ENCODE measurements at regions not wholly inside any gene's neighbourhood (a gene's known extent, or its start where the extent isn't known, plus 50 kb on each side); places are given as distances from the start of the nearest gene placed in this dataset.

DNA sequence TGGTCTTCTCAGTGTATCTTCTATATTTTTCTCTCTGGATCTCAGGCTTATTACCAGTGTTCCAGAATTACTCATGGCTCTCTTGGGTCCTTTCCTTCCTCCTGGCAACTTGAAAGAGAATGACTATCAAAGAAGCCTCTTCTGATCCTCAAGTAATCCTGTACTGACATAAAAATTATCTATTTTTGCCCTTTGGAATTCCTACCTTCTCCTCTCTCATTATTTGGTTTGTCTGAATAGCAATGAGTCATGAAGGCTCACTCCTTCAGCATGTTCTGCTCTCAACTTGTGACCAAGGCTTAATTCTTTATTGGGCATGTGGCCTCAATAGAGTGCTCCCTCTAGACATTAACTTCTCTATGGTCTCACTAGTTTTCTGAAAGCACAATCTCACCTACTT, 553.6 kb upstream of the ATP2B1 start:
- no peak overlapping the region for H4K91ac ChIP-seq (ENCODE audit: insufficient read length, low read depth, low read length)
- H3K56ac ChIP-seq (ENCODE audit: insufficient read length, low read depth, low read length): no peak overlapping the region
- no peaks in the 10 kb centered on the region for H3K4me1 Mint-ChIP-seq
- H2BK20ac ChIP-seq (ENCODE audit: low read depth, low read length, poor library complexity, severe bottlenecking): no peak overlapping the region
- H3K4me3 Mint-ChIP-seq: no peak overlapping the region
- no peak overlapping the region for H3K4ac ChIP-seq (ENCODE audit: low read depth, low read length)
- H3K79me2 ChIP-seq (ENCODE audit: insufficient read depth, low read length): no peaks in the 10 kb centered on the region
- no peaks in the 10 kb centered on the region for H4K20me1 ChIP-seq (ENCODE audit: control insufficient read depth, insufficient read depth, insufficient read length)
- no peaks in the 10 kb centered on the region for H3K9me3 ChIP-seq (ENCODE audit: control insufficient read depth, low read depth, low read length)
- no peak overlapping the region for H2BK15ac ChIP-seq (ENCODE audit: low read depth, low read length)
- H3K27ac ChIP-seq (ENCODE audit: insufficient read length, low read depth, low read length): no peak overlapping the region
- H3K9ac ChIP-seq (ENCODE audit: extremely low read depth, insufficient read length, low read length): no peak overlapping the region
- H2BK5ac ChIP-seq (ENCODE audit: insufficient read length, low read length): no peak overlapping the region
- H3K4me1 ChIP-seq (ENCODE audit: insufficient read depth, low read length): no peaks in the 10 kb centered on the region
- H3K27ac Mint-ChIP-seq: no peak overlapping the region
- peaks cover 0 to 1% (median 0%) of the 10 kb centered on the region in 3 experiments; a peak in 1 of 7 replicates for H3K36me3 Mint-ChIP-seq (ENCODE audit: insufficient read depth in 1 of 3, low read depth in 3 of 3)
- H3K18ac ChIP-seq (ENCODE audit: insufficient read length, low read depth, low read length): no peak overlapping the region
- H4K8ac ChIP-seq (replicated peaks; ENCODE audit: insufficient read length, low read depth, low read length): no peak overlapping the region
- TF ChIP-seq, protein P1, sequence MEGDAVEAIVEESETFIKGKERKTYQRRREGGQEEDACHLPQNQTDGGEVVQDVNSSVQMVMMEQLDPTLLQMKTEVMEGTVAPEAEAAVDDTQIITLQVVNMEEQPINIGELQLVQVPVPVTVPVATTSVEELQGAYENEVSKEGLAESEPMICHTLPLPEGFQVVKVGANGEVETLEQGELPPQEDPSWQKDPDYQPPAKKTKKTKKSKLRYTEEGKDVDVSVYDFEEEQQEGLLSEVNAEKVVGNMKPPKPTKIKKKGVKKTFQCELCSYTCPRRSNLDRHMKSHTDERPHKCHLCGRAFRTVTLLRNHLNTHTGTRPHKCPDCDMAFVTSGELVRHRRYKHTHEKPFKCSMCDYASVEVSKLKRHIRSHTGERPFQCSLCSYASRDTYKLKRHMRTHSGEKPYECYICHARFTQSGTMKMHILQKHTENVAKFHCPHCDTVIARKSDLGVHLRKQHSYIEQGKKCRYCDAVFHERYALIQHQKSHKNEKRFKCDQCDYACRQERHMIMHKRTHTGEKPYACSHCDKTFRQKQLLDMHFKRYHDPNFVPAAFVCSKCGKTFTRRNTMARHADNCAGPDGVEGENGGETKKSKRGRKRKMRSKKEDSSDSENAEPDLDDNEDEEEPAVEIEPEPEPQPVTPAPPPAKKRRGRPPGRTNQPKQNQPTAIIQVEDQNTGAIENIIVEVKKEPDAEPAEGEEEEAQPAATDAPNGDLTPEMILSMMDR (conservative IDR thresholded peaks at IDR 0.05): no peak
- no peaks in the 10 kb centered on the region for H3K79me1 ChIP-seq (ENCODE audit: insufficient read depth, low read depth, low read length, poor library complexity, severe bottlenecking)
- no peak overlapping the region for H2AFZ ChIP-seq (ENCODE audit: low read length)
- no peaks in the 10 kb centered on the region for H3K23me2 ChIP-seq (ENCODE audit: insufficient read length, low read depth, low read length, poor library complexity, severe bottlenecking)
- H3K4me2 ChIP-seq (ENCODE audit: insufficient read depth, insufficient read length, low read length): no peak overlapping the region
- no peak overlapping the region for H4K5ac ChIP-seq (ENCODE audit: insufficient read length, low read depth, low read length)
- no peak overlapping the region for H2BK120ac ChIP-seq (ENCODE audit: low read depth, low read length, poor library complexity, severe bottlenecking)
- H2BK12ac ChIP-seq (ENCODE audit: insufficient read length, low read depth, low read length): no peak overlapping the region
- no peak for DNase-seq
- no peak overlapping the region for H2AK5ac ChIP-seq (ENCODE audit: insufficient read length, low read length)
- no peak overlapping the region for H3K14ac ChIP-seq (ENCODE audit: insufficient read depth, low read length)
- H3K27me3 ChIP-seq (ENCODE audit: insufficient read depth, low read length): no peaks in the 10 kb centered on the region
- no peak overlapping the region for H3K23ac ChIP-seq (ENCODE audit: insufficient read length, low read depth, low read length)
- no peak overlapping the region for H3T11ph ChIP-seq (ENCODE audit: low read length)
- no peaks in the 10 kb centered on the region for H3K27me3 Mint-ChIP-seq (ENCODE audit: low read depth)
- peaks cover 0 to 2% of the 10 kb centered on the region in 2 experiments; a peak in 1 of 5 replicates for H3K9me3 Mint-ChIP-seq

All from H9 (cell line).